Body of pancreas (tissue), 4 donors: ENCODE measurements at regions not wholly inside any gene's neighbourhood (a gene's known extent, or its start where the extent isn't known, plus 50 kb on each side); places are given as distances from the start of the nearest gene placed in this dataset.

Experiments used
- ATAC-seq: fragments of 150-250 bp; one replicate; pipeline ENCODE4 v1.9.1; 2016
- DNase-seq, 4 donors: peaks; one replicate each; pipeline ENCODE4 v3.0.0-alpha.2; 2019
- H3K27ac ChIP-seq, 4 donors: fragments of 200-600 bp; sonication (generic); 1 replicate in 3 of 4; 2 replicates in 1 of 4; pipeline versions ENCODE4 v1.5.1 to v1.6.1; 2016 to 2019; ENCODE audit warnings: mild to moderate bottlenecking in 1 of 4, mixed read lengths in 1 of 4, moderate library complexity in 1 of 4
- H3K27me3 ChIP-seq, 2 donors: fragments of 200-600 bp; sonication (generic); one replicate each; pipeline ENCODE4 v1.6.0; 2016; ENCODE audit warnings: mild to moderate bottlenecking in 1 of 2
- H3K36me3 ChIP-seq, 2 donors: fragments of 200-600 bp; sonication (generic); replicated peaks in 1 of 2; 2 replicates each; pipeline ENCODE4 v1.5.1; 2016; ENCODE audit warnings: low read depth in 2 of 2; ENCODE audit not compliant: insufficient read depth in 1 of 2
- H3K4me1 ChIP-seq: fragments of 200-600 bp; sonication (generic); one replicate; pipeline ENCODE4 v1.6.0; 2016
- H3K4me3 ChIP-seq, 2 donors: fragments of 200-600 bp; sonication (generic); 1 replicate in 1 of 2; 2 replicates in 1 of 2; pipeline ENCODE4 v1.5.1; 2016 to 2019
- H3K9me3 ChIP-seq, 3 donors: fragments of 200-600 bp; sonication (generic); 1 replicate in 2 of 3; 2 replicates in 1 of 3; pipeline ENCODE4 v1.5.1; 2016
- CTCF ChIP-seq, 7 experiments: fragments of 450-650 bp in 4 of 7; fragments of 200-600 bp in 3 of 7; sonication (generic) in 3 of 7; IDR thresholded peaks; one replicate each; pipeline ENCODE4 v1.5.1; 2016 to 2019; ENCODE audit warnings: antibody characterized with exemption in 7 of 7
- POLR2A ChIP-seq, 3 donors: fragments of 450-650 bp; IDR thresholded peaks; one replicate each; pipeline ENCODE4 v1.6.1; 2016; ENCODE audit warnings: antibody characterized with exemption in 3 of 3, mild to moderate bottlenecking in 2 of 3
- WGBS, 2 donors: methylation state at CpG; one replicate each; pipeline ENCODE4 v1.1.5; 2017; 5-methylcytosine and 5-hydroxymethylcytosine counted together
- intact Hi-C: fragments of 100-400 bp; cut with DNase I; formaldehyde crosslinking; loops from one replicate; pipeline ENCODE4 v1.15.1; 2023

- Histone ChIP-seq H3K27ac (no peak overlapping the region), H3K27me3 (no peaks in the 10 kb centered on the region), H3K9me3 (no peaks in the 10 kb centered on the region), H3K36me3 (no peaks in the 10 kb centered on the region), H3K4me3 (no peak overlapping the region), H3K4me1 (no peaks in the 10 kb centered on the region)
- intact Hi-C loops = no loop called here
- ATAC-seq = no peak
- WGBS, 2 donors = 74 to 78% methylated on average over 8 of the region's 8 CpGs
- TF ChIP-seq CTCF (IDR thresholded peaks at IDR 0.05) (no peak), POLR2A (IDR thresholded peaks at IDR 0.05) (no peak)
- DNase-seq = no peak
These were observed 852.9 kb upstream of the ADGRL4 start for GRCh38 chr1:79859212-79859948.

GRCh38 chr1:79852004-79852403, 845.5 kb upstream of the ADGRL4 start:
- Histone ChIP-seq H3K36me3 (no peaks in the 10 kb centered on the region), H3K27ac (no peak overlapping the region), H3K4me3 (no peak overlapping the region), H3K4me1 (no peaks in the 10 kb centered on the region), H3K27me3 (no peaks in the 10 kb centered on the region), H3K9me3 (no peaks in the 10 kb centered on the region)
- DNase-seq (no peak), ATAC-seq (no peak)
- 56 to 62% methylated on average over 3 of the region's 3 CpGs for WGBS, 2 donors
- intact Hi-C loops = no loop called here
- peak in 1 of 7 experiments; percentile 10 for TF ChIP-seq CTCF (IDR thresholded peaks at IDR 0.05)
- TF ChIP-seq POLR2A (IDR thresholded peaks at IDR 0.05) = no peak

GRCh38 chr1:79849388-79849787, 842.9 kb upstream of the ADGRL4 start:
- intact Hi-C loops = no loop called here
- Histone ChIP-seq H3K27me3 (no peaks in the 10 kb centered on the region), H3K4me3 (no peak overlapping the region), H3K36me3 (no peaks in the 10 kb centered on the region), H3K9me3 (no peaks in the 10 kb centered on the region), H3K4me1 (no peaks in the 10 kb centered on the region), H3K27ac (no peak overlapping the region)
- WGBS, 2 donors = 92% methylated on average over 1 of the region's 1 CpG
- ATAC-seq (no peak), DNase-seq (no peak)
- TF ChIP-seq POLR2A (IDR thresholded peaks at IDR 0.05) (no peak), CTCF (IDR thresholded peaks at IDR 0.05) (no peak)

GRCh38 chr1:79848316-79848715, 841.8 kb upstream of the ADGRL4 start:
- H3K9me3 ChIP-seq = no peaks in the 10 kb centered on the region
- H3K27me3 ChIP-seq = no peaks in the 10 kb centered on the region
- H3K4me3 ChIP-seq = no peak overlapping the region
- intact Hi-C loops = no loop called here
- no peak overlapping the region for H3K27ac ChIP-seq
- no peaks in the 10 kb centered on the region for H3K36me3 ChIP-seq
- ATAC-seq (no peak), DNase-seq (no peak)
- H3K4me1 ChIP-seq = no peaks in the 10 kb centered on the region
- no peak for TF ChIP-seq POLR2A (IDR thresholded peaks at IDR 0.05)
- TF ChIP-seq CTCF (IDR thresholded peaks at IDR 0.05) = no peak

DNA sequence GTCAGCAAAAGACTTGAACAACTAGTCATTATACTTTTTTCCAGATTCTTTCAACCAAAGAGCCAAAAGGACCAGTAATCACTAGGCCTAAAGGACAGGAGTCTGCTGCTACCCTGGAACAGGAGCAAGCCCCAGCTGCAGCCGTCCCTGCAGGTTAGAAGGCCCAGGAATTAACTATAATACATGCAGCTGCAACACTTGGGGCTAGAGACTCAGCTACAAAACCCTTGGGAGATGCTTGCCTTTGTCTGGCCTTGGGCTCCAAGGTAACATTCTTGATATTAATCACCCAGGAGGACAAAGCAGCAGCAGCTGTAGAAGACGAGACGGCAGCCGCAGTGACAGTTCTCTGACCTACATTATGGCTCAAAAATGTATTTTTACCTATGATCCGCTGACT, 841.2 kb upstream of the ADGRL4 start:
- no peak for ATAC-seq
- Histone ChIP-seq H3K27me3 (no peaks in the 10 kb centered on the region), H3K4me3 (no peak overlapping the region), H3K27ac (no peak overlapping the region), H3K4me1 (no peaks in the 10 kb centered on the region), H3K9me3 (no peaks in the 10 kb centered on the region), H3K36me3 (no peaks in the 10 kb centered on the region)
- TF ChIP-seq CTCF (IDR thresholded peaks at IDR 0.05) (no peak), POLR2A (IDR thresholded peaks at IDR 0.05) (no peak)
- no peak for DNase-seq
- intact Hi-C loops = no loop called here
- WGBS, 2 donors = 63 to 65% methylated on average over 5 of the region's 5 CpGs
